ENCODE measurements at regions not wholly inside any gene's neighbourhood (a gene's known extent, or its start where the extent isn't known, plus 50 kb on each side); places are given as distances from the start of the nearest gene placed in this dataset.

DNA sequence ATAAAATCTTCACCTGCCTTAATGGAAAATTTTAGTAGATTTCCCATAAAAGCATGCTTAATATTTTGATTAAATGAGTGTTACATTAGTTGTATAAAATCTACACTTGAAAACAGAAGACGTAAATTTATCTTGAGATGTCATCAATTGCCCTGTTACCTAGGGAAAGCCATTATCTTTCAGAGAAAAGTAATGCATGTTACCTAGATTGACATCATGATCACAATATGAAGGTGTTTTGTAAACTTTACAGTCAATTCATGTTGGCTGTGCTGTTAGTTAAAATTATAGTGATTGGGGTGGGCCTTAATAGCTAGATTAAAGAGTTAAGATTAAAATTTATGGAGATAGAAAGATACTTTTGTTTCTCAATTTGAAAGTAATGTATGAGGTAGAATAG lies 293.2 kb upstream of the PCDH18 start:
- TF ChIP-seq, protein P1, sequence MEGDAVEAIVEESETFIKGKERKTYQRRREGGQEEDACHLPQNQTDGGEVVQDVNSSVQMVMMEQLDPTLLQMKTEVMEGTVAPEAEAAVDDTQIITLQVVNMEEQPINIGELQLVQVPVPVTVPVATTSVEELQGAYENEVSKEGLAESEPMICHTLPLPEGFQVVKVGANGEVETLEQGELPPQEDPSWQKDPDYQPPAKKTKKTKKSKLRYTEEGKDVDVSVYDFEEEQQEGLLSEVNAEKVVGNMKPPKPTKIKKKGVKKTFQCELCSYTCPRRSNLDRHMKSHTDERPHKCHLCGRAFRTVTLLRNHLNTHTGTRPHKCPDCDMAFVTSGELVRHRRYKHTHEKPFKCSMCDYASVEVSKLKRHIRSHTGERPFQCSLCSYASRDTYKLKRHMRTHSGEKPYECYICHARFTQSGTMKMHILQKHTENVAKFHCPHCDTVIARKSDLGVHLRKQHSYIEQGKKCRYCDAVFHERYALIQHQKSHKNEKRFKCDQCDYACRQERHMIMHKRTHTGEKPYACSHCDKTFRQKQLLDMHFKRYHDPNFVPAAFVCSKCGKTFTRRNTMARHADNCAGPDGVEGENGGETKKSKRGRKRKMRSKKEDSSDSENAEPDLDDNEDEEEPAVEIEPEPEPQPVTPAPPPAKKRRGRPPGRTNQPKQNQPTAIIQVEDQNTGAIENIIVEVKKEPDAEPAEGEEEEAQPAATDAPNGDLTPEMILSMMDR (conservative IDR thresholded peaks at IDR 0.05; ENCODE audit: low read depth, low read length) = no peak
- TF ChIP-seq MXI1 (IDR thresholded peaks at IDR 0.05; ENCODE audit: borderline replicate concordance, low read depth, low read length) (no peak), RFX5 (IDR thresholded peaks at IDR 0.05; ENCODE audit: low read depth, low read length) (no peak), POLR2A (IDR thresholded peaks at IDR 0.05; ENCODE audit: low read depth, low read length) (no peak), RAD21 (IDR thresholded peaks at IDR 0.05; ENCODE audit: low read length) (no peak), MAZ (IDR thresholded peaks at IDR 0.05; ENCODE audit: borderline replicate concordance, low read depth, low read length) (no peak), ELK1 (IDR thresholded peaks at IDR 0.05; ENCODE audit: borderline replicate concordance, low read depth, low read length) (no peak), FOS (IDR thresholded peaks at IDR 0.05; ENCODE audit: low read depth, low read length) (no peak), NFE2L2 (IDR thresholded peaks at IDR 0.05; ENCODE audit: low read depth, low read length) (no peak), CEBPB (IDR thresholded peaks at IDR 0.05; ENCODE audit: low read depth, low read length) (no peak), SMC3 (IDR thresholded peaks at IDR 0.05; ENCODE audit: low read depth, low read length) (no peak)

Data from IMR-90 (cell line).